ENCODE measurements at regions not wholly inside any gene's neighbourhood (a gene's known extent, or its start where the extent isn't known, plus 50 kb on each side); places are given as distances from the start of the nearest gene placed in this dataset.

DNA sequence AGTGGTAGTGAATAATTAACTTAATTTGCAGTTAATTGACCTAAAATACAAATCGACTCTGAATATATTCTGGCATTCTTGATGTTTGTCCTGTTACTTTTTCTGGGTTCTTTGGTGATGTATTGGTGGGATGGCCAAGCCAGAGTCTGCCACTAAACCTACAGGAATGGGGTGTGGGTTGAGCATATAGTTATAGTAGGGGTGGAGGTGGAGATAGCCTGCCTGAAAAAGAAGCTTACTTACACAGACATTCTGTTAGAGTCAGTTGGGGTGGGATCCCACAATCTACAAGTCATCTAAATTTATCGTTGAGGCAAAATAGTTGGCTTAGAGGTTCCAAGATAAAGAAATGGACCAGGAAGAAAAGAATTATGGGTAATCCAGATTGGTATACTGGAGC is 787.7 kb downstream of the TMTC2 start:
- H3K27ac ChIP-seq, result no peak overlapping the region
- no peaks in the 10 kb centered on the region for H3K4me1 ChIP-seq
- no peaks in the 10 kb centered on the region for H3K27me3 ChIP-seq
- DNase-seq, result no peak
- H3K36me3 ChIP-seq, result no peaks in the 10 kb centered on the region
- intact Hi-C loops (cut with DNase I), result no loop called here
- TF ChIP-seq, protein P1, sequence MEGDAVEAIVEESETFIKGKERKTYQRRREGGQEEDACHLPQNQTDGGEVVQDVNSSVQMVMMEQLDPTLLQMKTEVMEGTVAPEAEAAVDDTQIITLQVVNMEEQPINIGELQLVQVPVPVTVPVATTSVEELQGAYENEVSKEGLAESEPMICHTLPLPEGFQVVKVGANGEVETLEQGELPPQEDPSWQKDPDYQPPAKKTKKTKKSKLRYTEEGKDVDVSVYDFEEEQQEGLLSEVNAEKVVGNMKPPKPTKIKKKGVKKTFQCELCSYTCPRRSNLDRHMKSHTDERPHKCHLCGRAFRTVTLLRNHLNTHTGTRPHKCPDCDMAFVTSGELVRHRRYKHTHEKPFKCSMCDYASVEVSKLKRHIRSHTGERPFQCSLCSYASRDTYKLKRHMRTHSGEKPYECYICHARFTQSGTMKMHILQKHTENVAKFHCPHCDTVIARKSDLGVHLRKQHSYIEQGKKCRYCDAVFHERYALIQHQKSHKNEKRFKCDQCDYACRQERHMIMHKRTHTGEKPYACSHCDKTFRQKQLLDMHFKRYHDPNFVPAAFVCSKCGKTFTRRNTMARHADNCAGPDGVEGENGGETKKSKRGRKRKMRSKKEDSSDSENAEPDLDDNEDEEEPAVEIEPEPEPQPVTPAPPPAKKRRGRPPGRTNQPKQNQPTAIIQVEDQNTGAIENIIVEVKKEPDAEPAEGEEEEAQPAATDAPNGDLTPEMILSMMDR (IDR thresholded peaks at IDR 0.05), result no peak
- no peak for ATAC-seq
- no peak overlapping the region for H3K4me3 ChIP-seq
- H3K9me3 ChIP-seq, result no peaks in the 10 kb centered on the region

DNA sequence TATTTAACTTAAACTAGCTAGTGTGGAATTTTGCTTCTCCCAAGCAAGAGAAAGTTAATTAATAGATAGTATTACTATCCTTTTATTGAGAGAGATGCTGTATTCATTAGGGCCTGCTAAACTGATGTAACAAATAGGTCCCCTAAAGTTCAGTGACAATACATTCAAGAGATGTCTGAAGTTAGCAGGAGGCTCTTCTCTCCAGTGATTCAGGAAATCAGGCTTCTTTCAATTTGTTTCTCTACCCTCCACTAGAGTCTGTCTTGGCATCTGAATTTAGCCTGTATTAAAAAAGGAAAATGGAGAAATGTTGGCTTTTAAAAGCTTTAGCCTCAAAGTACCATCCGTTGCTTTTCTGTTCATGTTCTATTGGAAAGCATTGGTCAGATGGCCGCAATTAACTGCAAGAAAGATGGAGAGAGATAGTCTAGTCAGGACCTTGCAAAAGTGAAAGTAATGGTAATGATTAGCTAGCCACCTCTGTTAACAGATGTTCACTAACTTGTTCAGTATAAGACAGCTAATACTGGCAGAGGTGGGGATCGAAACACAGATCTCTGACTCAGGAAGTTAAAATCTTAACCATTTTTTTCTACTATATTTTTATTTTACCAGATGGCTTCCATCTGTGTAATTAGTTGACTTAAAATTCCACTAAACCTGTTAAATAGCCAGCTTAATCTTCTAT is 786.8 kb downstream of the TMTC2 start:
- Histone ChIP-seq H3K9me3 (no peaks in the 10 kb centered on the region), H3K36me3 (no peaks in the 10 kb centered on the region), H3K27me3 (no peaks in the 10 kb centered on the region), H3K27ac (no peak overlapping the region), H3K4me1 (no peaks in the 10 kb centered on the region), H3K4me3 (no peak overlapping the region)
- DNase-seq (no peak), ATAC-seq (no peak)
- intact Hi-C loops (cut with DNase I), result no loop called here
- TF ChIP-seq, protein P1 (IDR thresholded peaks at IDR 0.05), result no peak

DNA sequence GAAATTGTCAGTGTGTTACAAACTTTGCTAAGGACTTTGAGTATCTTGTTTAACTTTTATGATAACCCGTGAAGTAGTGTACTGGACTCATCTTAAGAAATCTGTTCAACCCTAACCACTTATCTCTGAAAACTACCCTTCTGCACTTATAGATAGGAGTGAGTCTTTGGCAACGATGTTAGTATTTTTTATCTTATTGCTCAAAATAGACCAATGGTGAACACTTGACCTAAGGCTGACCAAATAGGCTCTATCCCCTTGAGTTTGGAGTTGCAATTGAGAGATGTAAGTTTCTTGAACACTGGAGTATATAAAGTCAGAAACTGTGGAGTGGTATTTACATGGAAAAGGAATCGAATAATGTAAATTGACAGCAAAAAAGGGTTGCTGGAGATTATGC is 786.1 kb downstream of the TMTC2 start:
- ATAC-seq (no peak), DNase-seq (no peak)
- no peak overlapping the region for H3K27ac ChIP-seq
- no peaks in the 10 kb centered on the region for H3K4me1 ChIP-seq
- TF ChIP-seq, protein P1 (IDR thresholded peaks at IDR 0.05), result no peak
- H3K9me3 ChIP-seq, result no peaks in the 10 kb centered on the region
- H3K4me3 ChIP-seq, result no peak overlapping the region
- H3K36me3 ChIP-seq, result no peaks in the 10 kb centered on the region
- intact Hi-C loops (cut with DNase I), result no loop called here
- H3K27me3 ChIP-seq, result no peaks in the 10 kb centered on the region

DNA sequence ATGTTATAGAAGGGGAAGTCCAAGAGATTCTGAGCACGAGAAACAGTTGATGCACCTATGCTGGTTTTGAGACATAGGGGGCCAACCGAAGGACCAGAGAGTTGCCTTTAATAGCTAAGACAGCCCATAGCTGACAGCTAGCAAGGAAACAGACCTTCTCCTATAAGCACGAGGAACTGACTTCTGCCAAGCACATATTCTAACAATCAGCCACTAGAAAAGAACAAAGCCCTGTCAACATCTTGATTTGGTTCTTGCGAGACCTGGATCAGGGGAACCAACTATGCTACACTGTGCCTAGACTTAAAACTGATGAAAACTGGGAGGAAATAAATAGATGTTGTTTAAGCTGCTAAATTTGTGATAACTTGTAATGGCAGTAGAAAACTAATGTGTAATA is 785.6 kb downstream of the TMTC2 start:
- TF ChIP-seq, protein P1 (IDR thresholded peaks at IDR 0.05), result no peak
- intact Hi-C loops (cut with DNase I), result no loop called here
- Histone ChIP-seq H3K27ac (no peak overlapping the region), H3K4me3 (no peak overlapping the region), H3K27me3 (no peaks in the 10 kb centered on the region), H3K9me3 (no peaks in the 10 kb centered on the region), H3K36me3 (no peaks in the 10 kb centered on the region), H3K4me1 (no peaks in the 10 kb centered on the region)
- DNase-seq, result no peak
- ATAC-seq, result no peak

DNA sequence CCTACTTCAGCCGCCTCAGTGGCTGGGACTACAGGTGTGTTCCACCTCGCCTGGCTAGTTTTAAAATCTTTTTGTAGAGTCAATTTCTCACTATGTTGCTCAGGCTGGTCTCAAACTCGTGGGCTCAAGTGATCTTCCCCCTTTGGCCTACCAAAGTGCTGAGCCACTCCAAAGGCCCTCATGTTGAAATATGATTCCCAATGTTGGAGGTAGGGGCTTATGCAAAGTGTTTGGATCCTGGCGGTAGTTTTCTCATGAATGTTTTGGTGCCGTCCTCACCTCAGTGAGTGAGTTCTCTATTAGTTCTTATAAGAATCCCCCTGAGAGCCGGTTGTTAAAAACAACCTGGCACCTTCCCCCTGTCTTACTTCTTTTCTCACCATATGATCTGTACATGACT is 784.6 kb downstream of the TMTC2 start:
- TF ChIP-seq, protein P1 (IDR thresholded peaks at IDR 0.05), result no peak
- Histone ChIP-seq H3K4me1 (no peaks in the 10 kb centered on the region), H3K36me3 (no peaks in the 10 kb centered on the region), H3K27me3 (no peaks in the 10 kb centered on the region), H3K9me3 (no peaks in the 10 kb centered on the region), H3K4me3 (no peak overlapping the region), H3K27ac (no peak overlapping the region)
- ATAC-seq (no peak), DNase-seq (peak in 1 of 4 donors; percentile 2)
- intact Hi-C loops (cut with DNase I), result no loop called here
